DMS153 treated with DMSO at 0.1 percent for 48 hours (cell line): ENCODE measurements at regions not wholly inside any gene's neighbourhood (a gene's known extent, or its start where the extent isn't known, plus 50 kb on each side); places are given as distances from the start of the nearest gene placed in this dataset.

Experiments
- DNase-seq: peaks from one replicate; lab custom pipeline; 2025; ENCODE audit not compliant: unreplicated experiment; lab: John Stamatoyannopoulos, UW

DNA sequence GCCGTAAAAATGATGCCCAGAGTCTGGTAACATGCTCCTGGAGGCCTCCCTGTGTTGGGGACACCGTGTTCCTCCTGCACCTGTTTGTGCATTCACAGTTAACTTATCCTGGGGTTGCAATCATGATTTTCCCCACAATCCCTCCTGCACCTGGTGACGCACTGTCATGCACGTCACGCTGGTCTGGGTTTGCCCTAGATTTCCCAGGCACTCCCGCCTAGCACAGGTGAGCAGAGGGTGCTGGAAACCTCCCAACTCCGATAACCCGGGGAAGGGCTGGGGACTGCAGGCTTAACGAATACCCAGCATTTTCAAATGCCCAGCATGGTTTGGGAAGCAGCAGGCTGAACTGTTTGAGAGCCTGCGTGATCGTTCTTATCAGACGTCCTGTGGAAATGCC, 427.1 kb downstream of the TCERG1L start:
- no peak for DNase-seq

DNA sequence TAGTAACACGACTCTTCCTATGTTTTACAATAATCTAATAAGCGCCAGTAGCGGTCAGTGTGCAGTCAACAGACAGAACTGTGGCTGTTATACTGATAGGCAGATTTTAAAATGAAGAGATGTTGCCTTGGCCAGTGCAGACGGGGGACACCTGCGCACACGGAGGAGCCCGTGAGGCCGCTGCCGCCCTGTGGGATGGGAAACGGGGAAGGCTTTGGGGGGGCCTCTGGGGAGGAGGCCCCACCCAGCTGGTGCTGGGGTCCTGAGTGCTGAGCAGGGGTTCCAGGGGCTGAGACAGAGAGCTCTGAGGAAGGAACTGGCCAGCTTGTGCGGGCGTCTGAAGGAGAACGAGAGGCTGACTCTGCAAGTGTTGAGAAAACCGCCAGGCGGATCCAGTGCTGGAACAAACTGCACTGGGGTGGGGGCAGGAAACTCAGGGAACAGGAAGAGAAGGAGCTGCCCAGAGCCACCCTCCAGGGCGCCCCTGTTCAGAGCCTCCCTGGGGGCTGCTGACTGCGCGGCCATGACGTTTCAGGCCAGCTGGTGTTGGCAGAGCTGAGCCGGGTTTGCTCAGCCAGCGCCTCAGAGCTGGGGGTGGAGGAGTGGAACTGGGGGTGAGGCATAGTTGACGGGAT, 426.4 kb downstream of the TCERG1L start:
- DNase-seq: no peak

DNA sequence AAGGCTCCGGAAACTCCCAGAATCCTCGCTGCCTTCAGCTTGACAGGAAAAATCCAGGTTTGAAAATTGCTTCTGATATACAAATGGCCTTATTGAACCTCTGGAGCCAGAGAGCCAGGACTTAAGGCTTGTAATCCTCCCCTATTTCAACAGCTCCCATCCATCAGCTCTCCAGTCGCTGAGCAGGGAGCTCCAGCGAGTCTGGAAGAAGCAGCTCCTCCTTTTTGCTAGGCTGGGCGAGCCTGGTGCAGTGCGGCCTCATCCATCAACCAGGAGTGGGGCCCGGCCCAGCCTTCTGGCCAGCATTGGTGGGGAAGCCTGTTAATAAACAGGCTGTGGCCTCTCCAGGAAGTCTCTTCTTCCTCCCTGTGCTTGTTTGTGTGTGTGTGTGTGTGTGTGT, 424.4 kb downstream of the TCERG1L start:
- DNase-seq: no peak

- DNase-seq: no peak
Observed at GRCh38 chr10:130888493-130888892, 423.0 kb downstream of the TCERG1L start.

DNA sequence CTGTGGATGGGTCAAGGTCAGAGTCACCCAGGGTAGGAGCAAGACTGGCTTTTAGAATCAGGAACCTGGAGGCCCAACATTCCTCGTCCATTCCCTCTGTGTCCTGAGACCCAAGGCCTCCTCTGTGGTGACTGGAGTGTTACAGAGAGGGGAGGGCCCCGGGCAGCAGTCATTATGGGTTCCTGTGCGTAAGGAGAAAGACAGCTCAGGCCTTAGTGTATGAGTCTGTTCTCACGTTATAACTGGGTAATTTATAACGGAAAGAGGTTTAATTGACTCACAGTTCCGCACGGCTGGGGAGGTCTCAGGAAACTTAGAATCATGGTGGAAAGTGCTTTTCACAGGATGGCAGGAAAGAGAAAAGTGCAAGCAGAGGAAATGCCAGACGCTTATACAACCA, 422.3 kb downstream of the TCERG1L start:
- DNase-seq: no peak

DNA sequence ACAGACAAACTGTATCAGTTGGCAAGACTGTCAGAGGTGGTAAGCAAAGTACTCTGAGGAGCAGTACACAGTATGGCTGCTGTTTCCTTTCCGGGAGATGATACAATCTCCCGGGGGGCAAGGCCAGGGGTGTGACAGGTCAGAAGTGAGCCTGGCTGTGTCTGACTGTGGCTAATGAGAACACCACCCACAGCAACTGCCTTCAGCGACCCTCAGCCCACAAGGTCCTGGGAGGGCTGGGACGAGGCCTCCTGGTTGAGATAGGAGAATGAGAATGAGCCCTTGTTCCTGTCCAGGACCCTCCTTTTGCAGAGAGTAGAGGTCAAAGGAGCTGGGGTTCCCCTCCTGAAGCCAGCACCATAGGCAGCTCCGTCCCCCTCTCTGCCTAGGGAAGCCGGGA, 421.7 kb downstream of the TCERG1L start:
- no peak for DNase-seq

- no peak for DNase-seq
Observed at GRCh38 chr10:130891066-130891465, 420.5 kb downstream of the TCERG1L start.

GRCh38 chr10:130894471-130894870, 417.1 kb downstream of the TCERG1L start:
- no peak for DNase-seq

- DNase-seq: no peak
Observed at GRCh38 chr10:130895161-130895560, 416.4 kb downstream of the TCERG1L start.

- DNase-seq: no peak
Observed at GRCh38 chr10:130897815-130898214, 413.7 kb downstream of the TCERG1L start.

DNA sequence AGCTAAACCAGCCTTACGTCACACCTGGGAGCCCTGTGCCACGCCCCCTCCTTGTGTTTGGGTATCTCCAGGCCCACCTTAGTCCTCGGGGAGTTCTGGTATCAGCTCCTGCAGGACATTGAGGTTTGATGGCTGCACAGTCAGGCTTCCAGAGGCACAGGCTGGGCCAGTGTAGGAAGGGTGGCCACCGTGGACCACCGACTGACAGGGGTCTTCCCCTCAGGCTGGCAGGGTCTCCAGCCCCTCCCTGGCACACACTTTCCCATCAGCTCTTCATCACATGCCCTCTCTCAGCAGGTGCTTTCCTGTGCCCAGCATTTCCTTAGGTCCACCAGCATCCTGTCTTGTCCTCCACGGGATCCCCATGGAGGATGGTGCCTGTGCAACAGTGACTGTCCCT, 413.1 kb downstream of the TCERG1L start:
- DNase-seq: no peak

DNA sequence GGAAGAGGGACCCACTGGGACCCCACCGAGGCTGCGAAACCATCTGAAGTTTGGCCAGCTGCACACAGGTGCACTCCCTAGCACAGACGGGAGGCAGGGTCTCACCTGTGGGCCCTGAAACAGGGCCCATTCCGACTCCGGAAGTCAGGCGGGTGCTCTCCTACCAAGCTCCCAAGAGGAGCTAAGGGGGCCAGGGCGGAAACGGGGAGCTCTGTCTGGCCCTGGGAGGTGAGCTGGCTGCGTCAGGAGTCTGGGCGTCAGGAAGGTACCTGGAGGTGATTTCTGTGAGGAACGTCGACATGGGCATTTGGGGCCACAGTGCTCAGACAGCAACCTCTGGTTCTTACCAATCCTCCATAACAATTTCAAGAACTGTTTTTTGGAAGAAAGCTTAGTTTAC, 411.7 kb downstream of the TCERG1L start:
- DNase-seq: no peak

DNA sequence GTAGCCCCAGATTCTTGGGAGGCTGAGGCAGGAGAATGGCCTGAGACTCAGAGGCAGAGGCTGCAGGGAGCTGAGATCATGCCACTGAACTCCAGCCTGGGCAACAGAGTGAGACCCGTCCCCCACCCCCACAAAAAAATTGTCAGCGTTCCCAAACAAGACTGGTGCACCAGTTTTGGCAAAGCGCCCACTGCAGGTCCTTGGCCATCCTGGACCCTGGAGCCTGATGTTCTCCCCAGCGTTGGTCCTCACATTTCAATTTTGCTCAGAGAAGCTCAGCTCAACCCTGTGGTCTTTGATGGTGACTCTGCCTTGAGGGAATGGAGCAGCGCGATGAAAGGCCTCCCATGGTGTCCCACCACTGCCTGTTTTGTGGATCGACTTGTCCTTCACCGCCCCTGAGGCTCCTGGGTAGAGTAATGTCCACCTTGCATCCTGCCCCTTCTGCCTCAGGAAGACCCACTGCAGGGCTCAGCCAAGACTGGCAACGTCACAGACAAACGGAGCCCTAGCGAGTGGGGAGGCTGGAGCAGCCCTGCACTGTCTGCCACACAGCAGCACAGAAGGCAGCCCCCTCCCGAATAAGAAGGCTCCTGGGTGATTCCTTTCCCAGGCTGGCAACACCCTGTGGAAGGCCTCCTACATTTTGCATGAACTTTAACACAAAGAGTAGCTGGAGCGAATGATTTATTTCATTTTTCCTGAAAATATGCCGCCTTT, 410.9 kb downstream of the TCERG1L start:
- DNase-seq: no peak

- no peak for DNase-seq
Observed at GRCh38 chr10:130901311-130902165, 410.0 kb downstream of the TCERG1L start.

DNA sequence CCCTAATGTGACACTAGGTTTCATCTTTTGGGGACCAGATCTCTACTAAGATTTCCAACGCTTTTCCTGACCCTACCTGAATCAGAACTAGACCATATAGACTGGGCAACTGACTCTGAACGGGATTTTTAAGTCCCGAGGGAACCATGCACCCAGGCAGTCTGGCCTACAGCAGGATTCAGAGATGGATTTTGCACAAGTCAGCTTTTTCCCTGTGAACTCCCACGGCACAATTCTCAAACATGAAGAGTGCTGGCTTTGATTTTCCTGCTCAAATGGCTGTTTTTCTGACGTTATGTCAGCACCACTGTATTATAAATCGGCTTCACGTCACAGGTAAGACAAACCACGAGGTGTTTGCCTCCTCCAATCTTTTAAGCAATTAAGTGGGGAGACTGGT, 409.1 kb downstream of the TCERG1L start:
- no peak for DNase-seq

DNA sequence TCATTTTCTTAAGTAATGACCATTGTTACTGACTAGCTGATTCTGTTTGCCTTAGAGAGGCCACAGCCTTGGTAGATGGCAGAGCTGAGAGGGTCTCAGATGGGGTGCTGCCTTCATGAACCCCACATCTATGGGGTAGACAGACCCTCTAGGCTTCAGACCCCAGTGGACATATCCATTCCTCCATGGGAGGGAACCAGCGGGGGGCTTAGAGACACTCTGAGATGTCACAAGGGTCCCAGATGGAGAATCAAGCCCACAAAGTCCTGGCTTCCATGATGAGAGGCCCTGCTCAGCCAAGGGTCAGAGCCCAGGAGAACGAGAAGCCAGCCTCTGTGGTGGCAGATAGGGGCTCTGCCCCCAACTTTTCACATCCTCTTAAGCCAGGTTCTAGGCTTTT, 408.6 kb downstream of the TCERG1L start:
- DNase-seq: no peak

DNA sequence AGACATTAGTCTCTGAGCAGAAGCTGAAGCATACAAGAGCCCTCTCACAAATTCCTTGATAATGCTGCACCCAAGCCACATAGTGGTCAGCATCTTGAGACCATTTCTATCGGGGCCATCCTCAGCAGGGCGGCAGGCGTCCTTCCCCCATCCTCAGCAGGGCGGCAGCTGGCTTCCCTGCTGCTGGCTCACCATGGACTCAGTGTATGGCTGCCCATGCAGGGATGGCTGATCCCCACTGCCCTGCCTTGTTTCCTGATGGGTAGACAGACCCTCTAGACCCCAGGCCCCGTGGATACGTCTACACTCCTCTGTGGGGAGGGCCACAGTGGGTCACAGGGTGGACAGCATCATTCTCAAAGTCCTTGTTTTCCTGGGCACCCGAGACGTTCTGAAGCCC, 406.8 kb downstream of the TCERG1L start:
- no peak for DNase-seq

DNA sequence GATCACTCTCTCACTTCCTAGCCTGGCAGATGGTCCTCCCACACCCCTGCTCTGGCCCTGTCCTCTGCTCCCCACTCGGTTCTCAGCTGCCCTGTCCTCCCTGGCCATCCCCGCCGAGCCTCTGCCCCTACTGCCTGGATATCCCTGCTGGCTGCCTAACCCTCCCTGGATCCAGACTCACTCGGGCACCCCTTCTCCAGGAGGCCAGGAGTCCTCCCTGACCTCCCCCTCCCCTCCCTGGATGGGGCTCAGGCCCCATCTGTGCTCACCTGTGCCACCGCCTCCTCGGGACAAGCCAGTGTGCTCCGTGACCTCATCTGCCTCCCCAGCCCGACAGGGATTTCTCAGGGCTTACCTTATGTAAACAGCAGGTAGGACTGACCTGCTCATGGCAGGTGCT, 406.1 kb downstream of the TCERG1L start:
- DNase-seq: no peak

DNA sequence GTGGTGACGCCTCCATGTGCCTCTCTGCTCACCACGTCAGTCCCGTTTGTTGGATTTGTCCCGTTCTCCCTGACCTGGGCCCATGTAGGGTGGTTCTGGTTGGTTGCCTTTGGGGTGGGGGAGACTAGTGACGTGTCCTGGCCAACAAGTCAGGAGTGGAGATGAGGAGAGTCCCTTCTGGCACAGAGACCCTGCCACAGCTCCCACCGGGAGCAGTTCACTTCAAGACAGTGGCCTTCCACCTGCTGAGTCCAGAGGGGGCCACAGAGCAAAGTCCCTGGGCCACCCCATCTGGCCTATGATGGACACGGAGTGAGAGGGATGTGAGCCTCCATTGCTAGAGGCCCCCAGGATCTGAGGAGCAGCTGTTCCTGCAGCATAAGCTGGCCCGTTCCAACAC, 405.6 kb downstream of the TCERG1L start:
- no peak for DNase-seq

DNA sequence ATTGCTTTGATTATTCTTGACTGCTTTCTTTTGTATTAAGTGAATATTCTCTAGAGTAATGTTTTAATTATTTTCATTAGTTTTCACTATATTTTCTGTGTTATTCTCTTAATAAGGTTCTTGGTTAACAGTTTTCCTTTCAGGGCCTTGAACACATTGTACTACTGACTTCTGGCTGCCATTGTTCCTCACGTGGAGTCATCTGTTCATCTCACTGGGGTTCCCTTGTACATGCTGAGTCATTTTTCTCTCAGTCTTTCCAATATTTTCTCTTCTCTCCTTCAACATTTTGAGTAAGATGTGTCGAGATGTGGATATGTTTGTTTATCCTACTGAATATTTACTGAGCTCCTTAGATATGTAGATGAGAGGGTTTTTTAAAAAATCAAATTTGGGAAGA, 400.7 kb downstream of the TCERG1L start:
- DNase-seq: no peak

- no peak for DNase-seq
Observed at GRCh38 chr10:130913844-130914243, 397.7 kb downstream of the TCERG1L start.

- DNase-seq: no peak
Observed at GRCh38 chr10:130914367-130914766, 397.2 kb downstream of the TCERG1L start.
